H4 (cell line): ENCODE measurements at regions not wholly inside any gene's neighbourhood (a gene's known extent, or its start where the extent isn't known, plus 50 kb on each side); places are given as distances from the start of the nearest gene placed in this dataset.

Experiments used
- DNase-seq: peaks from one replicate; pipeline ENCODE4 v3.0.0-alpha.2; 2015; ENCODE audit warnings: low spot score

DNA sequence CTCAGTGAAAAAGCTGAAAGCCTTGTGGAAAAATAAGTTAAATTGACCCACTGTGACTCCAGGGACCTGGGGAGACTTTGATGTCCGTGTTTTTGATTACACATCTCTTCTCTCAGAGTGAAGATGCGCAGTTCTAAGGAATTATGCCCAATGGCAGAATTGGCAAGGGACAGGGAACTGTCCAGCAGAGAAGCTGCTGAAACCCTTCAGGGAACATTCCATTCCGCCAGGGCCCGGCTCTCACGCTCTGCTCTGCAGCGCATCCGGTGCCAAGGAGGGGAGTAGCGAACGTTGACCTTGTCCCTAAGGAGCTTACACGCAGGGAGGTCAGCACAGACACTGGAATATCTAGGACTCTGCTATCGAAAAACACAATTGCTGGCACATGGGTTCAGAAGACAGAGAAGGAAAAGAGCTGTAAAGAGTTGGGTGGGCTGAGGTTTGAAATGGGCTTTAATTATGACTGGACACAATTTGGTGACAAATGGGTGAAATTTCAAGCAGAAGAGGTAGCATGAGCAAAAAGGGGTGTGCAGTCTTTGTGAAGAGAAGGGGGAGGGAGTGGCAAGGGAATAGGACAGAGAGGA, 64.5 kb upstream of the B3GAT1 start:
- no peak for DNase-seq

DNA sequence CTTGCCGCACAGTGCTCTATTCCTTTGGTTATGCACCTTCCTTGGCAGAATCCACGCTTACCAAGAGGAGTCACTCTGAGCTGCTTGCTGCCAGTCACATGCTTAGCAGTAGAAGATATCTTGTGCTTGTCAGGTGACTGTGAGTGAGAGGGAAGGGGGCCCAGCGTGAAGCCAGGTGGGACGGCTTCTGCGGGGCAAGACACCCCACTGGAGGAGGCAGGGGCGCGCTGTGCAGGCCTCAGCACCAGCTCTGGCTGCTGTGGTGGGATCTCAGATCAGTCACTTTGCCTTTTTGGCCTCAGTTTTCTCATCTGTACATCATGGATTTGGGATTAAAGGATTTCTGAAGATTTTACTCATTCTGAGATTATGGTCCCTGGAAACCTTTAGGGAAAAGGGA, 63.9 kb upstream of the B3GAT1 start:
- no peak for DNase-seq

DNA sequence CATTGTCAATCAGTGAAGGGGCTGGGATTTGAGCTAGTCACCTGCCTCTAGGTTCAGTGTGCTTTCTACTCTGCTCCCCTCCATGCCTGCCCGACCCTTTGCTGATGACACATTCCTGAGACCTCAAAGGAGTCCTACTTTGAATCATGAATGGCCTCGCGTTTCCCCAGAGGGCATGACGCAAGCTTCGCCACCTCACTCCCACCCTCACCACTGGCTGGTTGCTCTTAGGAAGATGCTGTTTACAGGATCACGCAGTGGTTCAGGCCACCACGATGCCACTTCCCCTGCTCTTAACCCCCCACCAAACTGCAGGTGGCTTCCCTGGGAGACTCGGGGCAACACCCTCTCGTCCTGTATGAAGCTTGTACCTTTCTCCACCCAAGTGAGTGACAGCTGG, 62.9 kb upstream of the B3GAT1 start:
- DNase-seq: no peak

DNA sequence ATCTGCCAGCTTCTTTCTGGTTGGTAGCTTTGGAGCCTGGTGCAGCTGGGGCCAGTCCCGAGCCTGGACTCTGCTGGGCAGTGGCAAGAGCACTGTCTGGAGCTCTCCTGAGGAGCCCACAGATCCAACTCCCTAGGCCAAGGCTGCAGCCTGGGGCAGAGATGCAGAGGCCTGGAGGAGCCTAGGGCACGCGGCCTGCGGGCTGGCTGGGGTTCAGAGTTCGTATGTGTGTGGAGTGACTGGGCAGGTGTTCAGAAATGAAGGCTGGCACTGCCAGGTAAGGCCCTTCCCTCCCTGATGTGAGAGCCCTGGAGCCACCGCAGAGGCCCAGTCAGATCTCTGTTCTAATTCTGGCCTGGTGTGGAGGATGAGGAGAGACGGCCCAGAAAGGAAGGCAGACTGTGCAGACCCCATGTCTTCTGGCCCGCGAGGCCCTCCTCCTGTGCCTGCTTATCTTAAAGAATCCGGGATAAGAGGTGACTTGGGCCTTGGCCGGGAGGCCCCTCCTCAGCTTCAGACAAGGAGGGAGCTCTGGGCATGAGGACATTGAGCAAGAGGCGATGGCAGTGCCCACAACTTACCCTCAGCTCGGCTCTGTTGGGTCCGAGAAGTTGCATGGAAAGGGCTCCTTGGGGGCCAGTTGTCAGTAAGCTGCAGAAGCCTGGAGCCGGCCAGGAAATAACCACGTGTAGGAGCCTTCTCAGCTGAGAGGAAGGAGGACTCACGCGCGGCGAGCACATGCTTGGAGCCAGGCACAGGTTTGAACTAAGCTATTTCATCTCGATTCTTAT, 62.2 kb upstream of the B3GAT1 start:
- DNase-seq: no peak

DNA sequence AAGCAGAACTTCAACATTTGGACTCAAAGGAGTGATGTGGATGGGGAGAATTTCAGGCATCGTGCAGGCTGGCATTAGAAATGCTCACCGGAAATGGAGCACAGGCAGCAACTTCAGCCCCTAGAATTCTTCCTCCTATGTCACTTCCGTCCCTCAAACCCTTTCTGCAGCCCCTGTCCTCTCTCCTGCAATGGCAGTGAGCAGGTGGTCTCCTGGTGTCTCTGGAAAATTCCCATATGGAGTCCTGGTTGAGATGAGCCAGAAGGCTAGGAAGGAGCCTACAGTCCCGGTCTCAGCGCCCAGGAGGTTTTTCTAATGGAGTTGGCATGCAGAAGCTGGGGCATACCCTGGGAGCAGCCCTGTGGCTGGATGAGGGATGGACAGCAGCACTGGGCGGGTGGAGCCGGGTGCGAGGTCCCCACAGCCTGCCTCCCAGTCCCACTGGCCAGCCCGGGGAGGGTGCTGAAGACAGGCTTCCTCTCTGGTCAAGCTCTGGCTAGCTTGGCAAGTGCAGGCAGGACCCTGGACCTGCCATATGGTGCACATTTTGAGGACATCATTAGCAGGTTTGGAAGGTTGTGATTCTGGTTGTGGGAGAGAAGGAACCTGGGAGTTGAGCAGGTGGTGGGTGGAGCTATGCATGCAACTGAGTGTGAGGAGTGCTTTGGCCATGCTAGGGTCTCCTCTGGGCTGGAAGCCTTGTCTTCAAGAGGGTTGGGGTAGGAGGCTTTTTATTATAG, 59.8 kb upstream of the B3GAT1 start:
- no peak for DNase-seq

DNA sequence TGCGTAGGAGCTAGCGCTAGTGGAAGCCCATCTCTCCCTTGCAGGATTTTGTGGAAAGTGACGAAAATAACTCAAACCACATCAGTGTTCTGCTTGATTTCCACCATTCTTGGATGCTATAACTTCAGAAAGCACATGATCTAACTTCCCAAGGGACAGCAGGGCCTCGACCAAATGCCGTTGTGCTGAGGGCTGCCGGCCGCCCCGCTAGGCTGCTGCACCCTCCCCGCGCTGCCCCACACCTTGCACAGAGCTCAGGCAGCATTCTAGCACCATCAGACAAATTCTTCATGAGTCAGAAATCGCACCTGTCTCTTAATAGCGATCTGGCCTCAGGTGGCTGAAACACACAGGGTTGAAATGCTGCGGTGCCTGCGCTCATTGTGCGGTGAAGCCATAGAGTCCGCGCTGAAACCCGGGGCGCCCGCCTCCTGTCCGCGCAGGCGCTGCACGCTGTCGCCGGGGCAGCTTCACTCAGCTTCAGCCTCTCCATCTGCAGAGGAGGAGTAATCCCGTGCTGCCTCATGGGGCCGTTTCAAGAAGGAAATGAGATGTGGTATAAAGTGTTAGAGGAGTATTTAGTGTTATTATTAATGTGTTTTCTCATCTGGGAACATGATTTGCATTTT, 59.2 kb upstream of the B3GAT1 start:
- no peak for DNase-seq

DNA sequence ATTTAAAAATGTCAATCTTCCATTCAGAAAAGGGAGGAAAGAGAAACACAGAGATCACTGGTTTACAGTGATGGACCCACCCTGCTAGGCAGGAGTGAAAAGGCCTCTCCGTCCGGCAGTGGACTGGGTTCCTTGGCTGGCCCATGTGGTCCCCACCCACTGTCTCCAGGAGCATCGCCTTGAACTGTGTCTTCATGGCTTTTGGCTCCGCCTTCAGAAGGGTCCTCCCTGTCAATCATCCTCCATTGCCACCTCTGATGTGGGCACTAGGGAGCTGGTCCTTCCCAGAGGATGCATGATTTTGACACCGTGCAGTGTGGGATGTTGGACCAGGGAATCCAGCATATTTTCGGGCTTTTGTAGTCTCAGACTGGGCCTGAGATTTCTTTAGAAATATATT, 58.2 kb upstream of the B3GAT1 start:
- DNase-seq: no peak

DNA sequence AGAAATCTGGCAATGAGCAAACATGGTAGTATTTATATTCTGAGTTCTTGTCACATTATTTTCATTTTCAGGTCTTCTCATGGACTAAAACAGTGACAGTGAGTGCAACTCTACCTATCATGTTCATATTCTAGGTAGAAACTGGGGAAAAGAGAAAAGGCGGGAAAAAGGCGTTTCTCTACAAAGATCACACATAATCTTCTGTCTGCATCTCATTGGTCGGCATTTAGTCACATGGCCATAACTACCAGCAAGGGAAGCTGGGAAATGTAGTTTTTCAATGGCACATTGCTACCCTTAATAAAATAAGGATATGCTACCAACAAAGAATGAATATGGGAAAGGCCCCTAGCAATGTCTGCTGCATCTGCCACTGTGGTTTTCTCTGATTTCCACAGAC, 57.6 kb upstream of the B3GAT1 start:
- DNase-seq: no peak

DNA sequence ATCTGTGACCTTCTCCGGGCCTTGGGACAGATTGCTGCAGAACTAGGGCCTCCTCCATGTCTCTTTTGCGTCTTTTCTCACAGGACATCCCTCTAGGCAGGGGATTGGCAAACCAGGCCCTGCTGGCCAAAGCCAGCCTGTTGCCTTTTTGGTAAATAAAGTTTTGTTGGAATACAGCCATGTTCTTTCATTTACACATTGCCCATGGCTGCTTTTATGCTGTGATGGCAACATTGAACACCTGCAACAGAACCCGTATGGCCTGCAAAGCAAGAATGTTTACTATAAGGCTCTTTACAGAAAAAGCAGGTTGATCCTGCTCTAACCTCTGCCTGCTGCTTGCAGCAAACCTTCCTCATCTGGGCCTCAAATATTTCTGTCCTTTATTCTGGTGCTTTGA, 56.8 kb upstream of the B3GAT1 start:
- no peak for DNase-seq

DNA sequence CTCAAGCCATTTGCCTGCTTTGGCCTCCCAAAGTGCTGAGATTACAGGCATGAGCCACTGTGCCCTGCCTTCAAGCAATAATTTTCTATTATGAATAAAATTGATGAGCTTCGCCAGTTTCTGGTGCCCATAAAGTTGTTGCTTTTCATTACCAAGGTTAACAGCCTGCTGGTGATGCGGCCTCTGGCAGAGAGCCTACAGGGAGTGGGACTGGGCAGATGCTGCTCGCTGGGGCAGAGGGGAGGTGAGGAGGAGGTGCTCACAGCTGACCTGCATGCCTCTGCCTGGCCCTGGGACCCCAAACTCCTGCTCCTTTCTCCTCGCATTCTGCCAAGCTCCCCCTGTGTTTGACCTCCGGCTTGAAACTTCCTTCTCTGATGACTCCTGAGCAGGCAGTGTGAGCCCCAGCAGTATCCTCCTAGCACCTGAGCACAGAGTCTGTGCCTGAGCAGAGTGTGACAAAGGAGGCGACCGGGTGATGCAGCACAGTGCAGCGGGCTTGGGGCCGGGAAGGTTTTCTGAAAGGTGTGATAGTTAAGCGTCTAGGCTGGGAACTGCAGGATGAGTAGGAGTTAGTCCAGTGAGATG, 56.1 kb upstream of the B3GAT1 start:
- DNase-seq: no peak

DNA sequence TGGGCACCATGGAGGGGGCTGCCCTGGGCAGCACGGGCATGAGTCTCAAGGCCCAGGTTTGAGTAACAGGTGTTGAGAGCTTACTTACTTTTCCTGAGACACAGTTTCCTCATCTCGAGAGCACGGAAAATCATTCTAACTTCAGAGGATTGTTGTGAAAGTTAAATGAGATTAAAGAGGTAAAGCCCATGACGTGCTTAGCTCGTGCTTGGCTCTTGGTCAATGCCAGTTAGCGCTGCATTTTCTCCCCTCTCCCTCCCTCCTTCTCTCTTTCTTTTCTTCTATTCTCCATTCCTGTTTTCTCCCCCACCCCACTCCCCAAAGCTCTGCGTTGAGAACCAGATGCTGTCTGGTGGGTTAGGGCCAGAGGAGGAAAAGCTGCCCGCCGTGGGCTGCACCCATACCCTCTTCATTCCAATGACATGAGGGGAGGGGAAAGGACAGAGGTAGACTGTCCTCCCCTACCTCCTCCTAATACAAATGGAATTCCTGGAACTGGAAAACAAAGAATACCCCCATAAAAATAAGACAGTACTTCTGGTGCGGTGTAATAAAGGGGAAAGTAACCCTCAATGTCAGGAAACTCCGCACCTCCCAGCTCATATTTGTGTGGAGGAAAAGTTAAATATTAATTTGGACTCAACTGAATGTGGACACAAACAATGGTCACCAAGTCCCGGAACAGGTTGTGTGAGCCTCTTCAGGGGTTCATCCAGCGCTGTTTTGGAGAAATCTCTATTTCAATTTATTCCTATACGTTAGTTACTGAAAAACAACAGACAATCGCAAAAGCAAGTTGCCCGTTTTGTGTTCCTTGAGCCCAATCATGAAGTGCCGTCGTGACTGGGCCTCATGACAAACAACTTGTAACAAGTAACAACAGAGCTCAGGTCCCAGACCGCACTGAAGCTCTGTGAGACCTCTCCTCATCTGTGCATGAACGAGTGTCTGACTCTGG, 54.8 kb upstream of the B3GAT1 start:
- no peak for DNase-seq

DNA sequence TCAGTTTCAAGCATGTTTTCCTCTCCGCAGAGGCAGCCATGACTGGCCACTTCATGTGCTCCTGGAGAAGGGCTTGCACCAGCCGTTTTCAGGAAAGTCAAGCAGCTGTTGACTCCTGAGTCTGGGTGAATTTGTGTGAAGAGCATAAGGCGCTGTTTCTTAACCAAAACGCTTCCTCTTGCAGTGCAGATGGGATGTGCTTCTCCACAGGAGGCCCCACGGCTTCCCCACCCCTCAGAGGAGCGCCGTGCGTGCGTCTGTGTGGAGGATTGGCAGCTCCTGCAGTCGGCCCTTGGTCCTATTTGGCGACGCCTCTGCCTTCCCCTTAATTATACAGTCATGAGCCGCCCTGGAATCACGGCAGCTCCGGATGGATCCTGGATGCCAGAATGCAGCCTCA, 54.1 kb upstream of the B3GAT1 start:
- DNase-seq: no peak

DNA sequence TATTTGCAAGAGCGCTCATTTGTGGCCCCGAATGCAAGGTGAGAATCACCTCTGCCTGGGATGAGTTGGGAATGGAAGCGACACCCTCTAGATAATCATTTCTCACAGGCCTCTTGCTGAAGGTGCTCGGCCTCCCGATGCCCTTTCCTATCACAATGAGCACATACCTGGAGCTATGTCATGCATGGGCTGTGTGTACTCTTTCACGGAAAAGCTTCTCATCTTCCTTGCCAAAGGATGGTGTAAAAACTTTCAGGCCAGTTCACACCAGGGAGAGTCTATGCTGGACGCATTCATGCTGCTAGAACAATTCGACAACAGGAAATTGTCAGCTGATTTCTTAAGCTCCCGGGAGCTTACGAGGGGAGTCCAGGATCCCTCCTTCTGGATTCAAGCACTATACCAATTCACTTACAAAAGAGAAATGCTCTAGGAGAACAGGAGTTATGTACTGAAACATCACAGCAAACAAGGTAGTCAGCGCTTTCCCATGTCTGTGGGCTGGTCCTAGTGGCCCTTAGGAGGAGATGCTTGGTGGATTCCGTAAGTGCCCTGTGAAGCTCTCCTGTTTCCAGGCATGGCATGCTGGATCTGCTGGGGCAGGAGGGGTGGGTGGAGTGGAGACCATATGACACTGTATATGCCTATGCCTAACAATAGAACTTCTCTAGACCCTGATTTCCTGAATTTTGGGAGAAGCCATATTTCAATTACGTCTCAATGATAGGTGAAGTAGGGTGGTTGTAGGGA, 53.1 kb upstream of the B3GAT1 start:
- no peak for DNase-seq

DNA sequence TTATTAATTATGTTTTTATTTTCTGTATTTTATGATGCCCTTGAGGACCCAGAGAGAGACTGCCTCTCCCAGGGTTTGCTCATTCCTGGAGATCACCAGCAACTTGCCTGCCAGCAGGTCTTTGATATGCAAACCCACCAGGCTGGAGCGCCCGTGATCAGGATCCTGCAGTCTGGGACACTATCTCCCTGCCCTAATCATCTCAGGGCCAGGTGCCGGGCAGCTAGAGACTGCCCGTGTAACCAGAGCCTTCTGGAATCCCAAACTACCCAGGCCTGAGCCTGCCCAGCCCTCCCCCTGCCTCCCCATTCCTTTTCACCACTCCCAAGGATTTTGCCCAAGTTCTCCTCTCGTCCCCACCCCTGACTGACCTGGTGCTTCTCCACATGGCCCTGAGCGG, 52.2 kb upstream of the B3GAT1 start:
- no peak for DNase-seq

DNA sequence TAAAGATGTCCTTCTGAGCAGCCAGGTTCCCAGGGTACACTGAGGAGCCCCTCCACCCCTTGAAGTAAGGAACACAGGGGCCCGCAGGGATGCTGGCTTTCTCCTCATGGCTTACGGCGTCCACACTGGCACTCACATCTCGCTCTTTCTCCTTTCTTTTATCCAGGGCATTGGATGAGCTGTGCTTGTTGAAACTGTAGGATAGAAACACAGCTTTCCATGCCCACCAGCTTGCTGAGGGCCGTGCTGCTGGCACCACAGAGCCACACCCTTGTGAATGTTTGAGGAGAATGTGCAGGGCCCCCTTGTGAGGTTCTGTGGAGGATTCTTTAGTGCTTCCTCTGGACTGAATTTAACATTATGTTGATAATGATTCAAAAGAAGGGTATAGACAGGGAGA, 51.7 kb upstream of the B3GAT1 start:
- DNase-seq: no peak
